Fibroblast of peridontal ligament (primary cell): ENCODE measurements at regions not wholly inside any gene's neighbourhood (a gene's known extent, or its start where the extent isn't known, plus 50 kb on each side); places are given as distances from the start of the nearest gene placed in this dataset.
"Not testable (repeated sequence)": the region's sequence is repeated elsewhere in the genome, so short reads cannot be mapped to it uniquely, and the experiment has no call there.

Experiments
- DNase-seq: peaks from one replicate; pipeline ENCODE4 v3.0.0-alpha.2; 2010; ENCODE audit errors: extremely low read depth

DNA sequence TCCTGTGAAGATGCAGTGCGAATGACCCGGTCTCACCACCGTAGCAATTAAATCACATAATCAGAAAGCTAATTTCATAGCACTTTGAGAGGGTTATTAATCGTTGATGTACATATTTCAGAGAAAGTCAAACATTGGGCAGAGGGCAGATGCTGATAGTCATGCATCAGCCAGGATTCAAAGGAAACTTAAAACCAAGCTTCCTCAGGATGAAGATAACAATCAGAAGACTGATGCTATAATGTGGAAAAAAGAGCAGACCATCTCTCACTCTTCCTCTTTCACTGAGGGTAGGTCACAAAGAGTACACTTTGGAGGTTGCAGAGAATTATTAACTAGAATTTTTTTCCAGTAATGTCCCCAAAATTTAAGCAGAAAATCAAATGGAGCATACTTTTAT, 1027.7 kb upstream of the ZEB2 start:
- DNase-seq = no peak

DNA sequence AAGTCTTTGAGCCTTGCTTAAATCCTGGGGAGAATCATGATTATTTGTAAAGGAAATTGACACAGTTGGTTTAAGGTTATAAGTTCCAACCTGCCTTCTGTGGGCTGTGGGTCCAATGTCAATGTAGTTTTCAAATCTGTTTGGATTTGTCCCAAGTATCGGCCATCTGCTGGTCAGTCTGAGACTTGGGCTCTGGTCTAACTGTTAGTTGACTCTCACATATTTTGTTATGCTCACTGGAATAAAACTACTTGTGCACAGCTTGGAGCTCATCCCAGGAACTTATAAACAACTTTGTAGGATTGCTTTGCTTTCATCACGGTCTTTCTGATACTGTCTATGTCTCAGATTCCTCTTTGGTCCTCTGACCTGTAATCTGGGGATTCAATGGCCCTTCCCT, 1026.2 kb upstream of the ZEB2 start:
- DNase-seq = peak; percentile 83

DNA sequence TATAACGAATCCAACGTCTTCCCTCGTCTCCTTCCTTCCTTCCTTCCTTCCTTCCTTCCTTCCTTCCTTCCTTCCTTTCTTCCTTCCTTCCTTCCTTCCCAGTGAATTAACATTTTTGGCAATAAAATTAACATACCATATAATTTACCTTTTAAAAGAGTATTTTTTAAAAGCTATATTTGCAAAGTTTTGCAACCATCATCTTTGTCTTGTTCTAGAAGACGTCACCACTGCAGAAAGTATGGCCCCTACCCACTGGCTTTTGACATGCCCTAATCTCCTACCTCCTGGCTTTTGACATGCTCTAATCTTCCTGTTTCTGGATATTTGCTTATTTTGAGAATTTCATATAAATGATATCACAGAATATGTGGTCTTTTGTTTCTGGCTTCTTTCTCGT, 1023.9 kb upstream of the ZEB2 start:
- DNase-seq = no peak

DNA sequence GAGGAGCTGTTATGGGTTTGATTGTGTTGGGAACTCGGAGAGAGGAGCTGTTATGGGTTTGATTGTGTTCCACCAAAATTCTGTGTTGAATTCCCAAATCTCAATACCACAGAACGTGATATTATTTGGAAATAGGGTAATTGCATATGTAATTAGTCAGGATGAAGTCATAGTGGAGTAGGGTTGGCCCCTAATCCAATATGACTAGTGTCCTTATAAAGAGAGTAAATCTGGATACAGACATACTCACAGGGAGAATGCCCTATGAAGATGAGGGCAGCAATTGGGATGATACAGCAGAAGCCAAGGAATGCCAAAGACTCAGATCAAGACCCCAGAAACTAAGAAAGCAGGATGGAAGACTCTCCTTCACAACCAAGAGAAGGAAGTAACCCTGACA, 1023.2 kb upstream of the ZEB2 start:
- no peak for DNase-seq

DNA sequence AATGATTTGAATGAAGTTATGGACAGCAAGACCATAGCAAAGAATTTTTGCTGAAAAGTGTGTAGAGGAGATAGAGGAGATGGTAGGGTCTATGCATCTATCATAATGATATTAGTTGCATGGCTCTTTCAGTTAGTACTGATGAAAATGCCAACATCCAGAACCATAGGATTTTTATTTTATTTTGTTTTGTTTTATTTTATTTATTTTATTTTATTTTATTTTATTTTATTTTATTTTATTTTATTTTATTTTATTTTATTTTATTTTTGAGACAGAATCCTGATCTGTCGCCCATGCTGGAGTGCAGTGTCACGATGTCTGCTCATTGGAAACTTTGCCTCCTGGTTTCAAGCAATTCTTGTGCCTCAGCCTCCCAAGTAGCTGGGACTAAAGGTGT, 1021.1 kb upstream of the ZEB2 start:
- no peak for DNase-seq

DNA sequence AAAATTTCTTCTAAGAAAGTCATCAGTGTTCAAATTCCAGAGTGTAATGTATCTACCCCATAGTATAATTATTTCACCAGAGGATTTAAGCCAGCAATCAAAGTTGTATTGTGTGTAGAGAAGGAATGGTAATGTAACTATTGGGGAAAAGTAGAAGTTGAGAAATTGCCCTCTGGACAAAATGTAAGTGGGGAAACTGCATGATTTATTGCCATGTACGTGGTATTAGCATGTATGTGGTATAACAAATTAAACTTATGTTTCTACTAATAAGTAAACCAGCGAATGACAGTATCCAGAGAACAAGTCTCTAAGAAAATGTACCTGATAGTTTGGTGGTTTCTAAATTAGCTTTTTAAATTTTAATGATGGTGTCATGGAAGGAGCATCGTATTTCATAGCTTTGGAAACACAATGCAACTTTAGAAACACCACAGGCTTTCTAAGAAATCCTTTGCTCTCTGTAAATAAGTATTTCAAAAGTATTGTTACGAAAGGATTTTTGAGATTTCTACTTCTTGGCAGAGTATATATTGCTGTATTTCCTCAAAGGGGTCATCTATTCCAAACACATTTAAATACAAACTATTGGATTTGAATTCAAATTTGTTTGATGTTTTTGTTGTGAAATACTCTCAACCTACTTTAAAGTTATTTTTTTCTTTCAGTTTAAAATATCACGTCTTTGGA, 1018.9 kb upstream of the ZEB2 start:
- DNase-seq = peak; percentile 31

DNA sequence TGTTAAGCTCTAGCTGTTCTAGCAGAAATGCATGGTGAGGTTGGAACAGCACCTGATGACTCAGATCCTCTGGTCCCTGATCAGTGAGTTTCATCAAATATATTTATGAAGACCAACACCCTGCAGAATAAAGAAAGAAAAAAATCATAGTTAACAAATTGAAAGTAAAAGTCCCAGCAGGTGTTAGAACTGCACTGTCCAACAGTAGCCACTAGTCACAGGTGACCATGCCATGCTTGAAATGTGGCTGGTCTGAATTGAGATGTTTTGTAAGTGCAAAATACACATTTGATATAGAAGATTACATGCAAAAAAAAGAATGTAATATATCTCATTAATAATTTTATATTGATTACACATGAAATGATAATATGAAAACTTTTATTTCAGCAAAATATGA, 1010.7 kb upstream of the ZEB2 start:
- DNase-seq = no peak

DNA sequence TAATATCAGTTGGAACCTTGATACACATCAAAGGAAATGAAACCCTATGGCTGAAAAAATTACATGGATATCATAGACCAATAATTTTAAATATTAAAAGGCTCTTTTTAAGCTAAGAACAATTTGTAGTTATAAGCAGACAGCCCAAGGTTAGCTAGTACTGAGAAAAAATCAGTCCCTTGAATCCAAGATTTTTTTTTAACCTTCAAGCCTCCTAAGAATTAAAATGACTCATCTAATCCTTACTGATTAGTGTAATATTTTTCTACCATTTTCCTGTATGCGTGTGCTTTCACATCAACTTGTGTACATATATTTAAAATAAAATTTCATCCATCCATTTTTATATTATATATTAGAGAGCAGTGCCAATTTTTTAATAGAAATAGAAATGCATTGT, 1004.9 kb upstream of the ZEB2 start:
- peak; percentile 6 for DNase-seq

DNA sequence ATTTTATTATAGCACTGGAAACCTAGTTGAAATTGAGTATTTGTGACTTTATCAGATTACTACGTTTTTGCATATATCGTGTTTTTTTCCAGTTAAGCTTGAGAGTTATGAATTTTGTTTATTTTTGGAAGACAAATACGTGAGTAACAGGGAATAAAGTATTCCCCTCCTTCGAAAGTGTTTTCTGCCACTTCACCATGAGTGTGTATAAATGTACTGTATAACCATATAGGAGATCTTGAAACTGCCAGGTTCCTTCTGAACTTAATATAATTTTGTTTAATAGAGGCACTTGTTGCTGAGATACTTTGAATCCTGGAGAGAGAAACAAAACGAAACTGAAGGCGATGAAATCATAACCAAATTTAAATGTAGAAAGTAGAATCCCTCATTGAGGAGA, 1004.4 kb upstream of the ZEB2 start:
- no peak for DNase-seq

DNA sequence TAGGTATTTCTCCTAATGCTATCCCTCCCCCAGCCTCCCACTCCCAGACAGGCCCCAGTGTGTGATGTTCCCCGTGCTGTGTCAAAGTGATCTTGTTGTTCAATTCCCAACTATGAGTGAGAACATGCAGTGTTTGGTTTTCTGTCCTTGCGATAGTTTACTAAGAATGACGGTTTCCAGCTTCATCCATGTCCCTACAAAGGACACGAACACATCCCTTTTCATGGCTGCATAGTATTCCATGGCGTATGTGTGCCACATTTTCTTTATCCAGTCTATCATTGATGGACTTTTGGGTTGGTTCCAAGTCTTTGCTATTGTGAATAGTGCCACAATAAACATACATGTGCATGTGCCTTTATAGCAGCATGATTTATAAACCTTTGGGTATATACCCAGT, 999.3 kb upstream of the ZEB2 start:
- DNase-seq = not testable (repeated sequence)

DNA sequence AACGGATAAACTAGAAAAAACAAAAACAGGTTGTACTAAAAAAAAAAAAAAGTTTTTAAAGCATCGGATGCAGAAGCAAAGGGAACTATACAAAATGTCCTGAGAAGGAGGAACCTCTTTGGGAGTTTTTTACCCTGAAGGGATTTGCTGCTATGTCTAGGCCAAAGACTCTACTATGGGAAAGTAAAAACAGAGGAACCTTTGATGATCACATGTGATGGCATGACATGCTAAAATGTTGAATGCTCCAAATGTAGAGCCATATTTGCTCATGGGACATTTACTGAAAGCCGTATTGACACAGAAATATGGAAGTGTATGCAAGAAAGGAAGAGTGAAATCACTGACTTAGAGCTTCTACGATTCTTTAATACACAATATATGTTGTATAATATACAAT, 992.0 kb upstream of the ZEB2 start:
- no peak for DNase-seq

DNA sequence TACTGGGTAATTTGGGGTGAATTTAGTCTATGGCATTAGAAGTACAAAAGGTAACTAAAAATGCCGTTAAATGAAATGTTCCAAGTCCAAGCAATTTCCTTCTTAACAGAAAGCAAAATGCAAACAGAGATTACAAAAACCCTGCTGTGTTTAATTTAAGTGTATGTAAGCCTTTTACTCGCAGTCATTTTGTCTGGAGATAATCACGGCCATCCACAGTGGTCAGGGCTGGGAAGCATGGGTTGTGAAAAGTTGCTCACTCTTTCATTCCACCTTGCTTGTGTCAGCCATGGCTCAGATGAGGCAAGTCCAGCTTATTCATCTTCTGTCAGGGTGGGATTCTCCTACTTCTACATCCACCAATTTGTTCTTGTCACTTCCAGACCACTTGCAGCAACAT, 983.6 kb upstream of the ZEB2 start:
- DNase-seq = peak; percentile 65

DNA sequence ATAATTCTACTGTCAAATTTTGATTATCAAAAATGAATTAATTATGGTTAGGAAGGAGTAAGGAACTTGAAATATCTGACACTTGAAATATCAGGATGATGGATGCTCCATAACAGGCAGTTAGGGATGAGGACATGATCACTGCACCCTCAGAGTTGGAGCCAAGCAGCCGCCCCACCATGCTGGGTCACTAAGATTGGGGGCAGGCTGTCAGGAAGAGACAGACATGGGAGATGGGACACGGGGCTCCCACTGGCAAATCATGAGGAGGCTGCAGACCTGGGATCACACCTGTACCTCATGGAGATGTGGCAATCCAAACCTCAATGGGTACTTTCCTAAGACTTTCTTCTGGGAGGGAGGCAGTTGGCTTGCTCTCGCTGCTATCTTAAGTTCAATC, 982.0 kb upstream of the ZEB2 start:
- DNase-seq = no peak

DNA sequence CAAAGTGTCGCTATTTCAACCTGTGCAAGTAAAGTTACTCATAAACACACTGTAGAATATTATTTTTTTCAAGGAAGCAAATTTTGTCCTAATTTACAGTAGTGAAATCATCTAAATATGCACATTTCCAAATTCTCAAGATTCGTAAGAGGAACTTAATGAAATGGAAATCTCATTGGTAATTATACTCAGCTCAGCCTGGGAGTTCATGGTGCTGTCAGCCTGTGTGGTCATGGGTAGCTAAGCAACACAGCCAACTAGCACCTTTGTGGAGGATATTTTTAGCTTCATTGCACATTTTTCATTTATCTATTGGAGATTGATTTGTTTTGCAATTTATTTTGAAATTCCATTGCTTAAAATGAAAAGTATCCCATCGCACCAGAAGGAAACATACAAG, 975.7 kb upstream of the ZEB2 start:
- no peak for DNase-seq

DNA sequence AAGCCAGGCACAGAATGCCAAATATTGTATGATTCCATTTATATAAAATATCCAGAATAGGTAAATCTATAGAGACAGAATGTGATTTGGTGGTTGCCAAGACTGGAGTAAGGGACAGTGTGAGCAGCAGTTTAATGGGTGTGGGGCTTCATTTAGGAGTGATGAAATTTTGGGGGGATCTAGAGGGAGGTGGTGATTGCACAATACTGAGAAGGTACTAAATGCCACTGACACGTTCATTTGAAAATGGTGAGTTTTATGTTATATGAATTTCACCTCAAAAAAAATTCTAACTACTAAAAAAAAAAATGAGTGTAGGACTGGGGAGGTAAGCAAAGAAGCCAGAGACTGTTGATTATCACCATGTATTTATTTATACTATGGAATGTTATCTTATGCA, 974.5 kb upstream of the ZEB2 start:
- DNase-seq = no peak

DNA sequence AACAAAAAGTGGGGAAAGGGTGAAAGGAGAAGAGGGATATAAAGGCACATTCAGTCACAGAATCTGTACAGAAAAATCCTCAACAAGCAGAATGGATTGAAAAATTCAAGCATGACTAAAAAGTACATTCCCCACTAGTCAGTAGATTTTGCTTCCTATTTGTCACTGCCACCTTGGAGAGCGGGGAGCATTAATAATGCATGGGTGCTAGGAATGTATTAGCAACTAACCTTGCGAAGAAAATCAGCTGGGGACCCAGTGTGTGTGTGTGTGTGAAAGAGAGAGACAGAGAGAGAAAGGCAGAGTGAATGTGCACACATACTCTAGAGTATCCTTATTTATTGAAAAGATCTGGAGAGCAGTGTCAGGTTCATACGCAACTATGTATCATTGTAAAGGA, 968.7 kb upstream of the ZEB2 start:
- no peak for DNase-seq

DNA sequence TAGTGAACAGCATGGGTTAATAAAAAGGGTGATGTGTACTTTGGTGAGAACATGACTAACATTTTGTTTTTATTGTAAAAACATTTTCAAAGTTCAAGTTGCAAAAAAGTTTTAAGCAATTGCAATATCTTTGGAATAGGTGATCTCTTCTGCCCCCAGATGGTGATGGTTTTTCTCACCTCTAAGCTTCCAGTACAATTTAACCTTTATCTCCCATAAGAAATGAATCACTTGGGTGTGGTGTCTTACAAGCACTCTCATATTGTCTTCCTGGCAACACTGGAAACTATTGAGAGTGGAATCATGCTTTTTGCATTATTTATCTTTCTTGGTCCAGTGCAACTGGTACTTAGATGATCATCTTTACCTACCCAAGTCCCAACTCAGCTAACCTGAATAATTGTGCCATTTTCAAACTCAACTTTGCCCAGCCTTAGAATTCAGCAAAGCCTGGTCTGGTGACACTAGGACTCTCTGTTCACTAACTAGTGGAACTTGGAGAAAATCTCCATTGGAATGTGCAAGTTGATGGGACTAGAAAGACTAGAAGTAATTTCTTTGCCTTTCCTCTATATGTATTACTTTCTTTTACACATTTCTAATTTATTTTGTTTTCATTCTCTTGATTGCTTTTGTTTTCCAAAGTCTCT, 964.7 kb upstream of the ZEB2 start:
- DNase-seq = peak; percentile 84

DNA sequence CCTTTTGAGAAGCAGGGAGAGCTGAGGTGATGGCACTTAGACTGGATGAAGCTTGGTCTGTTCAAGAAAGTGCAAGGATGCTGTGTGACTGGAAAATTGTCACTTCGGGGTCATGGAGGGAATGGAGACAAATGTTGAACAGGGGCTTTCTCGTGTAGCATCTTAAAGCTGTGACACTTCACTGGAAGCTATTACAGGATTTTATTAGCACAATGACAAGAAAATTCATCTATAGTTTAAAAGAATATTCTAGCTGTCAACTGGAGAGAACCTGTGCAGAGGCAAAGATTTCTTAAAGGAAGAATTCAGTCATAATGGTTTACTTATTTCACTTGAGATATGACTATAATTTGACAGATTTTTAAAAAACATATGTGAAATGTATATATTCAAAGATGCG, 963.9 kb upstream of the ZEB2 start:
- no peak for DNase-seq

DNA sequence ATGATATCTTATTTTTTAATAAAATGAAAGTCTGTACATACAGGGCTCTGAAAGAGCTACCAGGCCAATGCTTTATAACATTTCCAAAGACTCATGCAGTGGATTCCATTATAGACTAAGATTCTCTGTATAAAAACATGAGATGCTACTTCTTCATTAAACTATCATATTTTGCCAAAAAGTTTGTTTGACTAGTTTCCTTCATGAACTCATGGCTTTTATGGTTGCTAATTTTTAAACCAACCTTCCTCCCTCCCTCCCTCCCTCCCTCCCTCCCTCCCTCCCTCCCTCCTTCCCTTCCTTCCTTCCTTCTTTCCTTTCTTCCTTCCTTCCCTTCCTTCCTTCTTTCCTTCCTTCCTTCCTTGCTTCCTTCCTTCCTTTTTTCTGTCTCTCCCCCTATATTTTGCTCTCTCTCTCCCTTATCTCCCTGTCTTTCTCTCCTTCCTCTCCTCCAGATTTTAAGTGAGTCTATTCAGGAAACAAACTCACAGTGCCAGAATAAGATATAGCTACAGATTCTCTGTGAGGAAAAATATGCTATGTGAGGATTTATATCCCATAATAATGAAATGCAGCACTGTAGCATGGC, 961.5 kb upstream of the ZEB2 start:
- no peak for DNase-seq

DNA sequence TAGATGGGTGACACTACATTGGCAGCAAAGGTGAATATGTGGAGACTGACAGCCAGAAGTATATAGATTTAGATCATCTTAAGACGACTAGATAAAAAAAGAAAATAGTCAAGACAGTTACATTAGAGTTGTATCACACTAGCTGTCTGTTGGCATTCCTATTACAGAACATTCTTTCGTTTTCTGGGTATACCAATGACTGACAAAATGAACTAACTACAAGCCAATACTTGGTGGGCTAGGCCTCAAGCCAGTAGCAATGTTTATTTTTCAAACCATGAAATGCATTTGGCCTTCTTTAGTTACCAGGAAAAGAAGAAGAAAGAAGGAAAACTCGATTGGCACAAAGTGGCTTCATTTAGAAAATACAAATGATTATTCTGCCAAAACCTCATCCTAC, 944.9 kb upstream of the ZEB2 start:
- peak; percentile 88 for DNase-seq

DNA sequence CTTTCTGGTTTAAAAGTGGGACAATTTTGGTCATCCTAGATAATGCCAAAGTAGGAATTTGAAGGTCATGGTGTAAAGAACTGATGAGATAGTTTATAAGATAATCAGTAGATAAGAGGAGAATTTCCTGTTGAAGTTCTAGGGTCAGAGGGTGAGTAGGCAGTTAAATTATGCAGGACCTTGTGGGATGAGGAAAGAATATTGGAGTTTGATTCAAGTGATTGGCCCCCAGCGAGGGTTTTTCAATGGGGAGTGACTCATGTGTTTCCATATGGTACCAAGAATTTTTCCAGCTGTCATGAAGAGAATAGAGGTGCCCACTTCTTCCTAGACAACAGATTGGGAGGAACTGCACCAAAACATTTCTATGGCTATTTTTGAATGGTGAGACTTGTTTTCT, 940.2 kb upstream of the ZEB2 start:
- peak; percentile 37 for DNase-seq

DNA sequence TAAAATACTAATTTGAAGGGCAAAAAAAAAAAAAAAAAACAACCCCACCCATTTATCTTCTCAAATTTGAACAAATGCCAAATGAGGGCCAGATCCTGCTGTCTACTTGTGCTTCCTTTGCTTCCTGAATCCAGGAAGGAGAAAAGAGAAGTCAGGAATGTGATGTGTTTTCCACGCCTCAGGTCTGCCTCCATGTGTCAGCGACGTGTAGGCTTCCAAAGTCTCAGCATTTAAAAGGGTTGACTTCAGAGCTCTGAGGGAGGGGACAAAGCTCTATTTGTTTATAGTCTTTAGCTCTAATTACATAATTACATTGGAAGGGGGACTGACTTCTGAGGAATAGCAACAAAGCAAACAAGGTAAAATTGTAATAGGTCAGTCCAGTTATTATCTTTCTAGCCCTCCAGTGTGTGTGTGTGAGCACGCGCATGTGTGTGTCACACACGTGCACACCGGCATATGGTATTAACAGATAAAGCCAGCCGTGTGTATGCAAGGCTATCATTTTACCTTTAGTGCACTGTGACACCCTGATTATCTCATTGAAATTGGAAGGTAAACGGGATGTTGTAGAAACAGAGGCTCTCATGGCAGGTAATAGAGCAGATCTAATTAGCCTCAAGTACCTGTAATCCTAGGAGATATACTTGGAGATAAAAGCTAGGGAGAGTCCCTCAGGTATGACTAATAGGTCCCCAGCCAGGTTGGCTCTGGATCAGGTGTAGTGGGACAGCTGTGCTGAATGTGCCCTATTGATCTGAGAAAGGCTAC, 911.4 kb upstream of the ZEB2 start:
- DNase-seq = peak; percentile 35

DNA sequence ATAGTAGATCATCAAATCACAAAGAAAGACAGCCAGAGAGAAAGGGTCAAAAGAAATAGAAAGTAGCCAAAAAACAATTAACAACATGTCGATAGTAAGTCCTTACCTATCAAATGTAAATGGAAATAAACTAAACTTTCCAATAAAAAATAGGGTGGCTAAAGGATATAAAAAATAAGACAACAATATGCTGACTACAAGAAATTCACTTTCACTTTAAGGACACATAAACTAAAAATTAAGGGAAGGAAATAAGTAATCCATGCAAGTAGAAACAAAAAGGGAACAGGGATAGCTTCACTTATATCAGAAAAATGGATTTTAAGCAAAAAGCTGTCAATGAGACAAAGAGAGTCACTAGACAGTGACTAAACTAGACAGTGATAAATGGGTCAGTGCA, 903.9 kb upstream of the ZEB2 start:
- no peak for DNase-seq
